ENCODE measurements at regions not wholly inside any gene's neighbourhood (a gene's known extent, or its start where the extent isn't known, plus 50 kb on each side); places are given as distances from the start of the nearest gene placed in this dataset.
"Not testable (repeated sequence)": the region's sequence is repeated elsewhere in the genome, so short reads cannot be mapped to it uniquely, and the experiment has no call there.

- H3K4me3 ChIP-seq (ENCODE audit: low read depth, low read length): no peak overlapping the region
- TF ChIP-seq, protein P1, sequence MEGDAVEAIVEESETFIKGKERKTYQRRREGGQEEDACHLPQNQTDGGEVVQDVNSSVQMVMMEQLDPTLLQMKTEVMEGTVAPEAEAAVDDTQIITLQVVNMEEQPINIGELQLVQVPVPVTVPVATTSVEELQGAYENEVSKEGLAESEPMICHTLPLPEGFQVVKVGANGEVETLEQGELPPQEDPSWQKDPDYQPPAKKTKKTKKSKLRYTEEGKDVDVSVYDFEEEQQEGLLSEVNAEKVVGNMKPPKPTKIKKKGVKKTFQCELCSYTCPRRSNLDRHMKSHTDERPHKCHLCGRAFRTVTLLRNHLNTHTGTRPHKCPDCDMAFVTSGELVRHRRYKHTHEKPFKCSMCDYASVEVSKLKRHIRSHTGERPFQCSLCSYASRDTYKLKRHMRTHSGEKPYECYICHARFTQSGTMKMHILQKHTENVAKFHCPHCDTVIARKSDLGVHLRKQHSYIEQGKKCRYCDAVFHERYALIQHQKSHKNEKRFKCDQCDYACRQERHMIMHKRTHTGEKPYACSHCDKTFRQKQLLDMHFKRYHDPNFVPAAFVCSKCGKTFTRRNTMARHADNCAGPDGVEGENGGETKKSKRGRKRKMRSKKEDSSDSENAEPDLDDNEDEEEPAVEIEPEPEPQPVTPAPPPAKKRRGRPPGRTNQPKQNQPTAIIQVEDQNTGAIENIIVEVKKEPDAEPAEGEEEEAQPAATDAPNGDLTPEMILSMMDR (IDR thresholded peaks at IDR 0.05; ENCODE audit: low read depth, low read length, missing control alignments): no peak
- DNase-seq (ENCODE audit: low read depth): no peak
Observed at GRCh38 chr13:26488236-26489003, 69.1 kb upstream of the WASF3 start.

- not testable (repeated sequence) for DNase-seq (ENCODE audit: low read depth); H3K4me3 ChIP-seq (ENCODE audit: low read depth, low read length)
Observed at GRCh38 chr13:26492301-26492700, 65.2 kb upstream of the WASF3 start.

DNA sequence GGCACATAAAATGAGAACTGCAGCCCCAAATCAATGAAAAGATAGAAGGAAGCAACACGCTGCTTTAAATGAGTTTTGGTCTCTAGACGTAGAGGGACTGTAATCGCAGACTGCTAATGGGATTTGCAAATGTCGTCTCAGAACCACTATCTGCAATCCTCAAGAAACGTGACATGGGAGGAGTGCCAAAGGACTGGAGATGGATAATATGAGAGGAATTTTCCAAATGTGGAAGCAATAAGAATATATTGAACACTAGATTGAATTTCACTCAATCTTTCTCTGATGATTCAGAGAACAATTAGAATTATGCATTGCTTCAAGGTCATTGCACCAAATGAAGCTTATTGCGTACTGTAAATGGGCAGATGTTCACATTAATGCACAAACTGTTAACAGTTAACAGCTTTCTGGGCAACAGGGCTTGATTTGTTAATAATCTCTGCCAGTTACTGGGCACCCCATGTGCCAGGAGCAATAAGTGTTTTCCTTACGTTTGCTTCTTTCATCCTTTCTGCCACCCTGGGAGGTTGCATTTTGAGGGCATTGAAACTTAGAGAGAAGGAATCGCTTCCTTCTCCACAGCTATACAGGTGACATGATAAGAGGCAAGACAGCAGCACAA is 62.8 kb upstream of the WASF3 start:
- TF ChIP-seq, protein P1 (IDR thresholded peaks at IDR 0.05; ENCODE audit: low read depth, low read length, missing control alignments): no peak
- no peak for DNase-seq (ENCODE audit: low read depth)
- no peak overlapping the region for H3K4me3 ChIP-seq (ENCODE audit: low read depth, low read length)

- TF ChIP-seq, protein P1 (IDR thresholded peaks at IDR 0.05; ENCODE audit: low read depth, low read length, missing control alignments): no peak
- no peak overlapping the region for H3K4me3 ChIP-seq (ENCODE audit: low read depth, low read length)
- DNase-seq (ENCODE audit: low read depth): no peak
Observed at GRCh38 chr13:26495750-26496149, 61.7 kb upstream of the WASF3 start.

DNA sequence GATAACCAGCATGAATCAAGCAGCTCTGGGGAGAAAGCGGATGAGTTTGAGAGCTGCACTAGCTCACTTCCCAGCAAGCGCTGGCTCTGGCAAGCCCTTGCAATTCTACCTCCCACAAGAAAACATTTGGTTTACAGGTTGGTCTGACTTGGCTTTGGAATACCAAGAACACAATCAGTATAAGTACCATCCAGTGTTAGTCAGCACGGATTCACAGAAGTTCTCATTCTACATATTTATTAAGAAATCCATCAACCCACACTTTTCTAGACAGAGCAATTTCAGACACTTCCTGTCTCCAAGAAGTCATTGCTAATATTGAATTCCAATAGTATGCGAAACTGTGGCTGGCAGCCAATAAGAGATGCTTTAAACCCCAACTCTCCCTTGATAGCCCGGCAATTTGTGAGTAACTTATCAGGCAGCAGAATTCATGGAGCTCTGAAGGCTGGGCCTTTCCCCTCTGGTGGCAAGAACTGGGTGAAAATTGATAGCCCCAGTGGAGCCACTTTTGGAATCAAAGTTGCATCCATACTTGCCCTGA is 59.4 kb upstream of the WASF3 start:
- TF ChIP-seq, protein P1 (IDR thresholded peaks at IDR 0.05; ENCODE audit: low read depth, low read length, missing control alignments): no peak
- no peak for DNase-seq (ENCODE audit: low read depth)

GRCh38 chr13:26498656-26499601 is 58.6 kb upstream of the WASF3 start:
- no peak for DNase-seq (ENCODE audit: low read depth)
- TF ChIP-seq, protein P1 (IDR thresholded peaks at IDR 0.05; ENCODE audit: low read depth, low read length, missing control alignments): no peak
- H3K4me3 ChIP-seq (ENCODE audit: low read depth, low read length): no peak overlapping the region

More for the DNA sequence above, 59.4 kb upstream of the WASF3 start:
- no peak overlapping the region for H3K4me3 ChIP-seq (ENCODE audit: low read depth, low read length)

Data from GM12864 (cell line).